GM21529 (cell line): ENCODE measurements at regions not wholly inside any gene's neighbourhood (a gene's known extent, or its start where the extent isn't known, plus 50 kb on each side); places are given as distances from the start of the nearest gene placed in this dataset.
"Not testable (repeated sequence)": the region's sequence is repeated elsewhere in the genome, so short reads cannot be mapped to it uniquely, and the experiment has no call there.

ENCODE experiments used
- ATAC-seq: cut with Tn5 transposase; IDR thresholded peaks from one replicate; pipeline ENCODE4 v1.9.1; 2021; ENCODE audit not compliant: unreplicated experiment

DNA sequence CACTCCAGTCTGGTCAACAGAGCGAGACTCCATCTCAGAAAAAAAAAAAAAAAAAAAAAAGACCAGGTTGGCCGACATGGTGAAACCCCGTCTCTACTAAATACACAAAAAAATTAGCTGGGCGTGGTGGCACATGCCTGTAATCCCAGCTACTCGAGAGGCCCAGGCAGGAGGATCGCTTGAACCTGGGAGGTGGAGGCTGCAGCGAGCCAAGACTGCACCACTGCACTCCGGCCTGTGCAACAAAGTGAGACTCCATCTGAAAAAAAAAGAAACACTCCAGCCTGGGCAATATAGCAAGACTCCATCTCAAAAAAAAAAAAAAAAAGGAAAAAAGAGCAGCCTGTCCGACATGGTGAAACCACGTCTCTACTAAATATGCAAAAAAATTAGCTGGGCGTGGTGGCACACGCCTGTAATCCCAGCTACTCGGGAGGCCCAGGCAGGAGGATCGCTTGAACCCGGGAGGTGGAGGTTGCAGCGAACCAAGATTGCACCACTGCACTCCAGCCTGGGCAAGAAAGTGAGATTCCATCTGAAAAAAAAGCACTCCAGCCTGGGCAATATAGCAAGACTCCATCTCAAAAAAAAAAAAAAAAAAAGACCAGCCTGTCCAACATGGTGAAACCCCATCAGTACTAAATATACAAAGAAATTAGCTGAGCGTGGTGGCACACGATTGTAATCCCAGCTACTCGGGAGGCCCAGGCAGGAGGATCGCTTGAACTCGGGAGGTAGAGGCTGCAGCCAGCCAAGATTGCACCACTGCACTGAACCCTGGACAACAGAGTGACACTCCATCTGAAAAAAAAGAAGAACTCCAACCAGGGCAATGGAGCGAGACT, 343.3 kb upstream of the PLGLB2 start:
- ATAC-seq = not testable (repeated sequence)

DNA sequence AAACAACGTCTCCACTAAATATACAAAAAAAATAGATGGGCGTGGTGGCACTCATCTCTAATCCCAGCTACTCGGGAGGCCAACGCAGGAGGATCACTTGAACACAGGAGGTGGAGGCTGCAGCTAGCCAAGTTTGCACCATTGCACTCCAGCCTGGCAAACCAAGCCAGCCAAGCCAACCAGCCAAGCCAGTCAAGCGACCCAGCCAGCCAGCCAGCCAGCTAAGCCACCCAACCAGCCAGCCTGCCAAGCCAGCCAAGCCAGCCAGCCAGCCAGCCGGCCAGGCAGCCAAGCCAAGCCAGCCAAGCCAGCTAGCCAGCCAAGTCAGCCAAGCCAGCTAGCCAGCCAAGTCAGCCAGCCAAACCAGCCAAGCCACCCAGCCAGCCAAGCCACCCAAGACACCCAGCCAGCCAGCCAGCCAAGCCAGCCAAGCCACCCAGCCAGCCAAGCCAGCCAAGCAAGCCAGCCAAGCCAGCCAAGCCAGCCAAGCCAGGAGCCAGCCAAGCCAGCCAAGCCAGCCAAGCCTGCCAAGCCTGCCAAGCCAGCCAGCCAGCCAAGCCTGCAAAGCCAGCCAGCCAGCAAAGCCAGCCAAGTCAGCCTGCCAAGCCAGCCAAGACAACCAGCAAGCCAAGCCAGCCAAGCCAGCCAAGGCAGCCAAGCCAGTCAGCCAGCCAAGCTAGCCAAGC, 342.2 kb upstream of the PLGLB2 start:
- not testable (repeated sequence) for ATAC-seq

DNA sequence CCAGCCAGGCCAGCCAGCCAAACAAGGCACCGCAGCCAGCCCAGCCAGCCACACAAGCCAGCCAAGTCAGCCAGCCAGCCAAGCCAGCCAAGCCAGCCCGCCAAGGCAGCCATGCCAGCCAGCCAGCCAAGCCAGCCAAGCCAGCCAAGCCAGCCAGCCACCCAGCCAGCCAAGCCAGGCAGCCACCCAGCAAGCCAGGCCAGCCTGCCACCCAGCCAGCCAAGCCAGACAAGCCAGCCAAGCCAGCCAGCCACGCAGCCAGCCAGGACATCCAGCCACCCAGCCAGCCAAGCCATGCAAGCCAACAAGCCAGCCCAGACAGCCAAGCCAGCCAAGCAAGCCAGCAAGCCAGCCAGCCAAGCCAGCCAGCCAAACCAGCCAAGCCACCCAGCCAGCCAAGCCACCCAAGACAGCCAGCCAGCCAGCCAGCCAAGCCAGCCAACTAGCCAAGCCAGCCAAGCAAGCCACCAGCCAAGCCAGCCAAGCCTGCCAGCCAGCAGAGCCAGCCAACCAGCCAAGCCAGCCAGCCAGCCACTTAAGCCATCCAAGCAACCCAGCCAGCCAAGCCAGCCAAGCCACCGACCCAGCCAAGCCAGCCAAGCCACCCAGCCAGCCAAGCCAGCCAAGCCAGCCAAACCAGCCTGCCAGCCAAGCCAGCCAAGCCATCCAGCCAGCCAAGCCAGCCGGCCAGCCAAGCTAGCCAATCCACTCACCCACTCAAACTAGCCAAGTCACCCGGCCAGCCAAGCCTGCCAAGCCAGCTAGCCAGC, 341.3 kb upstream of the PLGLB2 start:
- ATAC-seq = not testable (repeated sequence)

DNA sequence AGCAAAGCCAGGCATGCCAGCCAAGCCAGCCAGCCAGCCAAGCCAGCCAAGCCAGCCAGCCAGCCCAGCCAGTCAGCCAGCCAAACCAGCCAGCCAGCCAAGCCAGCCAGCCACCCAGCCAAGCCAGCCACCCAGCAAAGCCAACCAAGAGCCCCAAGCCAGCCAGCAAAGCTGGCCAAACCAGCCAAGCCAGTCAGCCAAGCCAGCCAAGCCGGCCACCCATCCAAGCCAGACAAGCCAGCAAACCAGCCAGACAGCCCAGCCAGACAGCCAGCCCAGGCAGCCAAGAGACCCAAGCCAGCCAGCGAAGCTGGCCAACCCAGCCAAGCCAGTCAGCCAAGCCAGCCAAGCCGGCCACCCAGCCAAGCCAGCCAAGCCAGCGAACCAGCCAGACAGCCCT, 338.3 kb upstream of the PLGLB2 start:
- ATAC-seq = not testable (repeated sequence)

DNA sequence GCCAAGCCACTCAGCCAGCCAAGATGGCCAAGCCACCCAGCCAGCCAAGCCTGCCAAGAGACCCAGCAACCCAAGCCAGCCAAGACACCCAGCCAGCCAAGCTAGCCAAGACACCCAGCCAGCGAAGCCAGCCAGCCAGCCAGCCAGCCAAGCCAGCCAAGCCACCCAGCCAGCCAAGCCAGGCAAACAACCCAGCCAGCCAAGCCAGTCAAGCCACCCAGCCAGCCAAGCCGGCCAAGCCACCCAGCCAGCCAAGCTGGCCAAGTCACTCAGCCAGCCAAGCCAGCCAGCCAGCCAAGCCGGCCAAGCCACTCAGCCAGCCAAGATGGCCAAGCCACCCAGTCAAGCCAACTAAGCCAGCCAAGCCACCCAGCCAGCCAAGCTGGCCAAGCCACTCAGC, 337.5 kb upstream of the PLGLB2 start:
- not testable (repeated sequence) for ATAC-seq

DNA sequence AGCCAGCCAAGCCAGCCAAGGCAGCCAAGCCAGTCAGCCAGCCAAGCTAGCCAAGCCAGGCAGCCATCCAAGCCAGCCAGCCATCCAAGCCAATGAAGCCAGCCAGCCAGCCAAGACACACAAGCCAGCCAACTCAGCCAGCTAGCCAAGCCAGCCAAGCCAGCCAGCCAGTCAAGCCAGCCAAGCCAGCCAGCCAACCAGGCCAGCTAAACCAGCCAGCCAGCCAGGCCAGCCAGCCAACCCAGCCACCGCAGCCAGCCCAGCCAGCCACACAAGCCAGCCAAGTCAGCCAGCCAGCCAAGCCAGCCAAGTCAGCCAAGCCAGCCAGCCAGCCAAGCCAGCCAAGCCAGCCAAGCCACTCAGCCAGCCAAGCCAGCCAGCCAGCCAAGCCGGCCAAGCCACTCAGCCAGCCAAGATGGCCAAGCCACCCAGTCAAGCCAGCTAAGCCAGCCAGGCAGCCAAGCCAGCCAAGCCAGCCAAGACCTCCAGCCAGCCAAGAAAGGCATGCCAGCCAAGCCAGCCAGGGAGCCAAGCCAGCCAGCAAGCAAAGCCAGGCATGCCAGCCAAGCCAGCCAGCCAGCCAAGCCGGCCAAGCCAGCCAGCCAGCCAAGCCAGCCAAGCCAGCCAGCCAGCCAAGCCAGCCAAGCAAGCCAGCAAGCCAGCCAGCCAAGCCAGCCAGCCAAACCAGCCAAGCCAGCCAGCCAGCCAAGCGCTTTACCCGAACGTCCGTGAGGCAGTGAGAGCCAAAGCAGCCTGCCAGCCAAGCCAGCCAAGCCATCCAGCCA, 335.7 kb upstream of the PLGLB2 start:
- ATAC-seq = not testable (repeated sequence)

DNA sequence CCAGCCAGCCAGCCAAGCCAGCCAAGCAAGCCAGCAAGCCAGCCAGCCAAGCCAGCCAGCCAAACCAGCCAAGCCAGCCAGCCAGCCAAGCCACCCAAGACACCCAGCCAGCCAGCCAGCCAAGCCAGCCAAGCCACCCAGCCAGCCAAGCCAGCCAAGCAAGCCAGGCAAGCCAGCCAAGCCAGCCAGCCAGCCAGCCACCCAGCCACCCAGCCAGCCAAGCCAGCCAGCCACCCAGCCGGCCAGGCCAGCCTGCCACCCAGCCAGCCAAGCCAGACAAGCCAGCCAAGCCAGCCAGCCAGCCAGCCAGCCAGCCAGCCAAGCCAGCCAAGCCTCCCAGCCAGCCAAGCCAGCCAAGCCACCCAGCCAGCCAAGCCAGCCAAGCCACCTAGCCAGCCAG, 333.6 kb upstream of the PLGLB2 start:
- not testable (repeated sequence) for ATAC-seq

DNA sequence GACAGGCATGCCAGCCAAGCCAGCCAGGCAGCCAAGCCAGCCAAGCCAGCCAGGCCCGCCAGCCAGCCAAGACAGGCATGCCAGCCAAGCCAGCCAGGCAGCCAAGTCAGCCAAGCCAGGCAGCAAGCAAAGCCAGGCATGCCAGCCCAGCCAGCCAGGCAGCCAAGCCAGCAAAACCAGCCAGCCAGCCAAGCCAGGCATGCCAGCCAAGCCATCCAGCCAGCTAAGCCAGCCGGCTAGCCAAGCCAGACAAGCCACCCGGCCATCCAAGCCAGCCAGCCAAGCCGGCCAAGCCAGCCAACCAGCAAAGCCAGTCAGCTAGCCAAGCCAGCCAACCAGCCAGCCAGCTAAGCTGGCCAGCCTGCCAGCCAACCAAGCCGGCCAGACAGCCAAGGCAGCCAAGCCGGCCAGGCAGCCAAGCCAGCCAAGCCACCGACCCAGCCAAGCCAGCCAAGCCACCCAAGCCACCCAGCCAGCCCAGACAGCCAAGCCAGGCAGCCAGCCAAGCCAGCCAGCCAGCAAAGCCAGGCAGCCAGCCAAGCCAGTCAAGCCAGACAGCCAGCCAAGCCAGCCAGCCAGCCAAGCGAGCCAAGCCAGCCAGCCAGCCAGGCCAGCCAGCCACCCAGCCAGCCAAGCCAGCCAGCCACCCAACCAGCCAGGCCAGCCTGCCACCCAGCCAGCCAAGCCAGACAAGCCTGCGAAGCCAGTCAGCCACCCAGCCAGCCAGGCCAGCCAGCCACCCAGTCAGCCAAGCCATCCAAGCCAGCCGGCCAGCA, 332.9 kb upstream of the PLGLB2 start:
- not testable (repeated sequence) for ATAC-seq

DNA sequence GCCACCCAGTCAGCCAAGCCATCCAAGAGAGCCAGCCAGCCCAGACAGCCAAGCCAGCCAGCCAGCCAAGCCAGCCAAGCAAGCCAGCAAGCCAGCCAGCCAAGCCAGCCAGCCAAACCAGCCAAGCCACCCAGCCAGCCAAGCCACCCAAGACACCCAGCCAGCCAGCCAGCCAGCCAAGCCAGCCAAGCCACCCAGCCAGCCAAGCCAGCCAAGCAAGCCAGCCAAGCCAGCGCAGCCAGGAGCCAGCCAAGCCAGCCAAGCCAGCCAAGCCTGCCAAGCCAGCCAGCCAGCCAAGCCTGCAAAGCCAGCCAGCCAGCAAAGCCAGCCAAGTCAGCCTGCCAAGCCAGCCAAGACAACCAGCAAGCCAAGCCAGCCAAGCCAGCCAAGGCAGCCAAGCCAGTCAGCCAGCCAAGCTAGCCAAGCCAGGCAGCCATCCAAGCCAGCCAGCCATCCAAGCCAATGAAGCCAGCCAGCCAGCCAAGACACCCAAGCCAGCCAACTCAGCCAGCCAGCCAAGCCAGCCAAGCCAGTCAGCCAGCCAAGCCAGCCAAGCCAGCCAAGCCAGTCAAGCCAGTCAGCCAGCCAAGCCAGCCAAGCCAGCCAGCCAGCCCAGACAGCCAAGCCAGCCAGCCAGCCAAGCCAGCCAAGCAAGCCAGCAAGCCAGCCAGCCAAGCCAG, 332.2 kb upstream of the PLGLB2 start:
- ATAC-seq = not testable (repeated sequence)

DNA sequence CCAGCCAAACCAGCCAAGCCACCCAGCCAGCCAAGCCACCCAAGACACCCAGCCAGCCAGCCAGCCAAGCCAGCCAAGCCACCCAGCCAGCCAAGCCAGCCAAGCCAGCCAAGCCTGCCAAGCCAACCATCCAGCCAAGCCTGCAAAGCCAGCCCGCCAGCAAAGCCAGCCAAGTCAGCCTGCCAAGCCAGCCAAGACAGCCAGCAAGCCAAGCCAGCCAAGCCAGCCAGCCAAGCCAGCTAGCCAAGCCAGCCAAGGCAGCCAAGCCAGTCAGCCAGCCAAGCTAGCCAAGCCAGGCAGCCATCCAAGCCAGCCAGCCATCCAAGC, 331.7 kb upstream of the PLGLB2 start:
- ATAC-seq = not testable (repeated sequence)

DNA sequence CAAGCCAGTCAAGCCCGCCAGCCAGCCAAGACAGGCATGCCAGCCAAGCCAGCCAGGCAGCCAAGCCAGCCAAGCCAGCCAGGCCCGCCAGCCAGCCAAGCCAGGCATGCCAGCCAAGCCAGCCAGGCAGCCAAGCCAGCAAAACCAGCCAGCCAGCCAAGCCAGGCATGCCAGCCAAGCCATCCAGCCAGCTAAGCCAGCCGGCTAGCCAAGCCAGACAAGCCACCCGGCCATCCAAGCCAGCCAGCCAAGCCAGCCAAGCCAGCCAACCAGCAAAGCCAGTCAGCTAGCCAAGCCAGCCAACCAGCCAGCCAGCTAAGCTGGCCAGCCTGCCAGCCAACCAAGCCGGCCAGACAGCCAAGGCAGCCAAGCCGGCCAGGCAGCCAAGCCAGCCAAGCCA, 330.7 kb upstream of the PLGLB2 start:
- not testable (repeated sequence) for ATAC-seq

DNA sequence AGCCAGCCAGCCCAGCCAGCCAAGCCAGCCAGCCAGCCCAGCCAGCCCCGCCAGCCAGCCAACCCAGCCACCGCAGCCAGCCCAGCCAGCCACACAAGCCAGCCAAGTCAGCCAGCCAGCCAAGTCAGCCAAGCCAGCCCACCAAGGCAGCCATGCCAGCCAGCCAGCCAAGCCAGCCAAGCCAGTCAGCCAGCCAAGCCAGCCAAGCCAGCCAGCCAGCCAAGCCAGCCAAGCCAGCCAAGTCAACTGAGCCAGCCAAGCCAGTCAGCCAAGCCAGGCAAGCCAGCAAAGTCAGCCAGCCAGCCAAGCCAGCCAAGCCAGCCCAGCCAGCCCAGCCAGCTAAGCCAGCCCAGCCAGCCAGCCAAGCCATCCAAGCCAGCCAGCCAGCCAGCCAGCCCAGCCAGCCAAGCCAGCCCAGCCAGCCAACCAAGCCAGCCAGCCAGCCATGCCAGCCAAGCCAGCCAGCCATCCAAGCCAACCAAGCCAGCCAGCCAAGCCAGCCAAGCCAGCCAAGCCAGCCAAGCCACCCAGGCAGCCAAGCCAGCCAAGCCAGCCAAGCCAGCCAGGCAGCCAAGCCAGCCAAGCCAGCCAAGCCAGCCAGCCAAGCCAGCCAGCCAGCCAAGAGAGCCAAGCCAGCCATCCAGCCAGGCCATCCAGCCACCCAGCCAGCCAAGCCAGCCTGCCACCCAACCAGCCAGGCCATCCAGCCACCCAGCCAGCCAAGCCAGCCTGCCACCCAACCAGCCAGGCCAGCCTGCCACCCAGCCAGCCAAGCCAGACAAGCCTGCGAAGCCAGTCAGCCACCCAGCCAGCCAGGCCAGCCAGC, 329.9 kb upstream of the PLGLB2 start:
- ATAC-seq = not testable (repeated sequence)

DNA sequence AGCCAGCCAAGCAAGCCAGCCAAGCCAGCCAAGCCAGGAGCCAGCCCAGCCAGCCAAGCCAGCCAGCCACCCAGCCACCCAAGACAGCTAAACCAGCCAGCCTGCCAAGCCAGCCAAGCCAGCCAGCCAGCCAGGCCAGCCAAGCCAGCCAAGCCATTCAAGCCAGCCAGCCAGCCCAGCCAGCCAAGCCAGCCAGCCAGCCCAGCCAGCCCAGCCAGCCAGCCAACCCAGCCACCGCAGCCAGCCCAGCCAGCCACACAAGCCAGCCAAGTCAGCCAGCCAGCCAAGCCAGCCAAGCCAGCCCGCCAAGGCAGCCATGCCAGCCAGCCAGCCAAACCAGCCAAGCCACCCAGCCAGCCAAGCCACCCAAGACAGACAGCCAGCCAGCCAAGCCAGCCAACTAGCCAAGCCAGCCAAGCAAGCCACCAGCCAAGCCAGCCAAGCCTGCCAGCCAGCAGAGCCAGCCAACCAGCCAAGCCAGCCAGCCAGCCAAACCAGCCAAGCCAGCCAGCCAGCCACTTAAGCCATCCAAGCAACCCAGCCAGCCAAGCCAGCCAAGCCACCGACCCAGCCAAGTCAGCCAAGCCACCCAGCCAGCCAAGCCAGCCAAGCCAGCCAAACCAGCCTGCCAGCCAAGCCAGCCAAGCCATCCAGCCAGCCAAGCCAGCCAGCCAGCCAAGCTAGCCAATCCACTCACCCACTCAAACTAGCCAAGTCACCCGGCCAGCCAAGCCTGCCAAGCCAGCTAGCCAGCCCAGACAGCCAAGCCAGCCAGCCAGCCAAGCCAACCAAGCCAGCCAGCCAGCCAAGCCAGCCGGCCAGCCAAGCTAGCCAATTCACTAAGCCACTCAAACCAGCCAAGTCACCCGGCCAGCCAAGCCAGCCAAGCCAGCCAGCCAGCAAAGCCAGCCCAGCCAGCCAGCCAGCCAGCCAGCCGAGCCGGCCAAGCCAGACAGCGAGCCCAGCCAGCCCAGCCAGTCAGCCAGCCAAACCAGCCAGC, 328.8 kb upstream of the PLGLB2 start:
- ATAC-seq = not testable (repeated sequence)

DNA sequence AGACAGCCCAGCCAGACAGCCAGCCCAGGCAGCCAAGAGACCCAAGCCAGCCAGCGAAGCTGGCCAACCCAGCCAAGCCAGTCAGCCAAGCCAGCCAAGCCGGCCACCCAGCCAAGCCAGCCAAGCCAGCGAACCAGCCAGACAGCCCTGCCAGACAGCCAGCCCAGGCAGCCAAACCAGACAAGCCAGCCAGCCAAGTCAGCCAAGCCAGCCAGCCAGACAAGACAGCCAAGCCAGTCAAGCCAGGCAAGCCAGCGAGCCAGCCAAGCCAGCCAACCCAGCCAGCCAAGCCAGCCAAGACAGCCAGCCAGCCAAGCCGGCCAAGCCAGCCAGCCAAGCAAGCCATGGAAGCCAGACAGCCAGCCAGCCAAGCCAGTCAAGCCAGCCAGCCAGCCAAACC, 327.9 kb upstream of the PLGLB2 start:
- not testable (repeated sequence) for ATAC-seq

DNA sequence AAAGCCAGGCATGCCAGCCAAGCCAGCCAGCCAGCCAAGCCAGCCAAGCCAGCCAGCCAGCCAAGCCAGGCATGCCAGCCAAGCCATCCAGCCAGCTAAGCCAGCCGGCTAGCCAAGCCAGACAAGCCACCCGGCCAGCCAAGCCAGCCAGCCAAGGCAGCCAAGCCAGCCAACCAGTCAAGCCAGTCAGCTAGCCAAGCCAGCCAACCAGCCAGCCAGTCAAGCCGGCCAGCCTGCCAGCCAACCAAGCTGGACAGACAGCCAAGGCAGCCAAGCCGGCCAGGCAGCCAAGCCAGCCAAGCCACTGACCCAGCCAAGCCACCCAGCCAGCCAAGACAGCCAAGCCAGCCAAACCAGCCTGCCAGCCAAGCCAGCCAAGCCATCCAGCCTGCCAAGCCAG, 326.9 kb upstream of the PLGLB2 start:
- ATAC-seq = not testable (repeated sequence)

DNA sequence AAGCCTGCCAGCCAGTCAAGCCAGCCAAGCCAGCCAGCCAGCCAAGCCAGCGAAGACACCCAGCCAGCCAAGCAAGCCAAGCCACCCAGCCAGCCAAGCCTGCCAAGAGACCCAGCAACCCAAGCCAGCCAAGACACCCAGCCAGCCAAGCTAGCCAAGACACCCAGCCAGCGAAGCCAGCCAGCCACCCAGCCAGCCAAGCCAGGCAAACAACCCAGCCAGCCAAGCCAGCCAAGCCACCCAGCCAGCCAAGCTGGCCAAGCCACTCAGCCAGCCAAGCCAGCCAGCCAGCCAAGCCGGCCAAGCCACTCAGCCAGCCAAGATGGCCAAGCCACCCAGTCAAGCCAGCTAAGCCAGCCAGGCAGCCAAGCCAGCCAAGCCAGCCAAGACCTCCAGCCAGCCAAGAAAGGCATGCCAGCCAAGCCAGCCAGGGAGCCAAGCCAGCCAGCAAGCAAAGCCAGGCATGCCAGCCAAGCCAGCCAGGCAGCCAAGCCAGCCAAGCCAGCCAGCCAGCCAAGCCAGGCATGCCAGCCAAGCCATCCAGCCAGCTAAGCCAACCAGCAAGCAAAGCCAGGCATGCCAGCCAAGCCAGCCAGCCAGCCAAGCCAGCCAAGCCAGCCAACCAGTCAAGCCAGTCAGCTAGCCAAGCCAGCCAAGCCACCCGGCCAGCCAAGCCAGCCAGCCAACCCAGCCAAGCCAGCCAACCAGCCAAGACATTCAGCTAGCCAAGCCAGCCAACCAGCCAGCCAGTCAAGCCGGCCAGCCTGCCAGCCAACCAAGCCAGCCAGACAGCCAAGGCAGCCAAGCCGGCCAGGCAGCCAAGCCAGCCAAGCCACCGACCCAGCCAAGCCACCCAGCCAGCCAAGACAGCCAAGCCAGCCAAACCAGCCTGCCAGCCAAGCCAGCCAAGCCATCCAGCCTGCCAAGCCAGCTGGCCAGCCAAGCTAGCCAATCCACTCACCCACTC, 323.8 kb upstream of the PLGLB2 start:
- ATAC-seq = not testable (repeated sequence)
